ENCODE measurements at regions not wholly inside any gene's neighbourhood (a gene's known extent, or its start where the extent isn't known, plus 50 kb on each side); places are given as distances from the start of the nearest gene placed in this dataset.

- Histone ChIP-seq H3K27ac (ENCODE audit: low read length) (no peak overlapping the region), H4K20me1 (ENCODE audit: insufficient read depth, low read length) (no peaks in the 10 kb centered on the region), H3K79me2 (ENCODE audit: low read length) (no peaks in the 10 kb centered on the region), H3K4me3 (ENCODE audit: low read length) (no peak overlapping the region), H3K9ac (ENCODE audit: low read length) (no peak overlapping the region), H3K36me3 (replicated peaks; ENCODE audit: low read depth, low read length) (no peaks in the 10 kb centered on the region), H2AFZ (ENCODE audit: low read depth, low read length) (no peak overlapping the region), H3K27me3 (ENCODE audit: low read depth, low read length) (peaks cover 5% of the 10 kb centered on the region; the same call in 1 of the 2 replicates), H3K4me2 (ENCODE audit: low read length) (no peak overlapping the region), H3K9me3 (ENCODE audit: insufficient read depth, low read length) (no peaks in the 10 kb centered on the region), H3K4me1 (ENCODE audit: low read length) (no peaks in the 10 kb centered on the region; the same call in 1 of the 2 replicates)
- TF ChIP-seq EZH2phosphoT487 (IDR thresholded peaks at IDR 0.05; ENCODE audit: low read depth) (no peak), CTCF (IDR thresholded peaks at IDR 0.05; ENCODE audit: low read depth, low read length) (no peak)
Observed at GRCh38 chr5:171623107-171623506, 162.5 kb upstream of the SMIM23 start.

- no peaks in the 10 kb centered on the region; the same call in 1 of the 2 replicates for H3K4me1 ChIP-seq (ENCODE audit: low read length)
- TF ChIP-seq CTCF (IDR thresholded peaks at IDR 0.05; ENCODE audit: low read depth, low read length) (no peak), EZH2phosphoT487 (IDR thresholded peaks at IDR 0.05; ENCODE audit: low read depth) (no peak)
- no peak overlapping the region for H2AFZ ChIP-seq (ENCODE audit: low read depth, low read length)
- H3K4me3 ChIP-seq (ENCODE audit: low read length): no peak overlapping the region
- peaks cover 5% of the 10 kb centered on the region; the same call in 1 of the 2 replicates for H3K27me3 ChIP-seq (ENCODE audit: low read depth, low read length)
- no peak overlapping the region for H3K9ac ChIP-seq (ENCODE audit: low read length)
- H3K27ac ChIP-seq (ENCODE audit: low read length): no peak overlapping the region
- no peaks in the 10 kb centered on the region for H3K36me3 ChIP-seq (replicated peaks; ENCODE audit: low read depth, low read length)
- no peak overlapping the region for H3K4me2 ChIP-seq (ENCODE audit: low read length)
- no peaks in the 10 kb centered on the region for H3K9me3 ChIP-seq (ENCODE audit: insufficient read depth, low read length)
- H3K79me2 ChIP-seq (ENCODE audit: low read length): no peaks in the 10 kb centered on the region
- H4K20me1 ChIP-seq (ENCODE audit: insufficient read depth, low read length): no peaks in the 10 kb centered on the region
Observed at GRCh38 chr5:171623551-171624097, 162.0 kb upstream of the SMIM23 start.

GRCh38 chr5:171624396-171624795 is 161.2 kb upstream of the SMIM23 start:
- no peak overlapping the region for H3K9ac ChIP-seq (ENCODE audit: low read length)
- H3K36me3 ChIP-seq (replicated peaks; ENCODE audit: low read depth, low read length): no peaks in the 10 kb centered on the region
- no peaks in the 10 kb centered on the region for H4K20me1 ChIP-seq (ENCODE audit: insufficient read depth, low read length)
- no peak overlapping the region for H3K4me2 ChIP-seq (ENCODE audit: low read length)
- no peak overlapping the region for H3K27ac ChIP-seq (ENCODE audit: low read length)
- TF ChIP-seq CTCF (IDR thresholded peaks at IDR 0.05; ENCODE audit: low read depth, low read length) (no peak), EZH2phosphoT487 (IDR thresholded peaks at IDR 0.05; ENCODE audit: low read depth) (no peak)
- no peak overlapping the region for H3K4me3 ChIP-seq (ENCODE audit: low read length)
- no peaks in the 10 kb centered on the region for H3K79me2 ChIP-seq (ENCODE audit: low read length)
- H3K27me3 ChIP-seq (ENCODE audit: low read depth, low read length): peaks cover 5% of the 10 kb centered on the region; the same call in 1 of the 2 replicates
- H2AFZ ChIP-seq (ENCODE audit: low read depth, low read length): no peak overlapping the region
- H3K4me1 ChIP-seq (ENCODE audit: low read length): no peaks in the 10 kb centered on the region; the same call in 1 of the 2 replicates
- no peaks in the 10 kb centered on the region for H3K9me3 ChIP-seq (ENCODE audit: insufficient read depth, low read length)

- Histone ChIP-seq H3K9me3 (ENCODE audit: insufficient read depth, low read length) (no peaks in the 10 kb centered on the region), H3K79me2 (ENCODE audit: low read length) (no peaks in the 10 kb centered on the region), H4K20me1 (ENCODE audit: insufficient read depth, low read length) (no peaks in the 10 kb centered on the region), H3K27me3 (ENCODE audit: low read depth, low read length) (peaks cover 5% of the 10 kb centered on the region; the same call in 1 of the 2 replicates), H3K4me3 (ENCODE audit: low read length) (no peak overlapping the region), H3K9ac (ENCODE audit: low read length) (no peak overlapping the region), H3K27ac (ENCODE audit: low read length) (no peak overlapping the region), H3K36me3 (replicated peaks; ENCODE audit: low read depth, low read length) (no peaks in the 10 kb centered on the region), H3K4me2 (ENCODE audit: low read length) (no peak overlapping the region), H3K4me1 (ENCODE audit: low read length) (no peaks in the 10 kb centered on the region; the same call in 1 of the 2 replicates), H2AFZ (ENCODE audit: low read depth, low read length) (no peak overlapping the region)
- TF ChIP-seq EZH2phosphoT487 (IDR thresholded peaks at IDR 0.05; ENCODE audit: low read depth) (no peak), CTCF (IDR thresholded peaks at IDR 0.05; ENCODE audit: low read depth, low read length) (no peak)
Observed at GRCh38 chr5:171625646-171626045, 160.0 kb upstream of the SMIM23 start.
